ENCODE measurements at regions not wholly inside any gene's neighbourhood (a gene's known extent, or its start where the extent isn't known, plus 50 kb on each side); places are given as distances from the start of the nearest gene placed in this dataset.

GRCh38 chr4:144564358-144564757, 81.6 kb upstream of the HHIP start:
- TF ChIP-seq CTCF (conservative IDR thresholded peaks at IDR 0.05; ENCODE audit: low read depth, low read length) (no peak), EZH2 (IDR thresholded peaks at IDR 0.05; ENCODE audit: borderline replicate concordance, low read depth, low read length, poor library complexity, severe bottlenecking) (no peak)
